GM12872 (cell line): ENCODE measurements at regions not wholly inside any gene's neighbourhood (a gene's known extent, or its start where the extent isn't known, plus 50 kb on each side); places are given as distances from the start of the nearest gene placed in this dataset.

Experiments
- CTCF ChIP-seq: IDR thresholded peaks from 3 replicates; pipeline ENCODE4 v1.5.1; 2011; ENCODE audit warnings: low read depth, mild to moderate bottlenecking, low read length, moderate library complexity; ENCODE audit not compliant: insufficient read depth

DNA sequence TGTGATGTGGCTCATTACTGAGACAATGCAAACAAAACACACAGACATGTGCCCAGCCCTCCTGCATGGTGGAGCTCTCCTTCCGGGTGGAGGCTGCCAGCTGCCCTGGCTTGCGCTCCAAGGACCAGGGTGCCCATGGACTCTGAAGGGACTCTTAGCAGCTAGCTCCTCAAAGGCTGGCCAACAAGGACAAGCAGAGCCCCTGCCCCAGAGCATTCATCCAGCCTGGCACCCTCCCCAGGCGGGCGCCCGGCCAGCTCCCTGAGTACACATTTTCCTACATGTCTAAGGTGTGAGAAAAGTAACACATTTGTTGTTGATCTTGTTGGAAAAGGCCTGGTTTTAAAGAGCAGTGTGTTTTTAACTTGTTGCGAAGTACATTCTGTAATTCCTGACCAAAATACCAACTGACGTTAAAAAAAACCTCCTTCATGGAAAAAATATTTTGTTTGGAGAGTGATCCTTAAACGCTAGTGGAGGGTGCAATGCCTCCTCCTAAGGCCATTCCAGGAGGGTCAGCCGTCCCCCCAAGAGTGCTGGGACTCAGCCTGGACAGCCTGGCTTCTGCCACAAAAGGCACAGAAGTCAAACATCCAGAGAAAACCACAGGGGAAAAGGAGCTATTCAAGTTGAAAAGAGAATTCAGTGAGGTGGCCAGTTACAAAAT is 86.9 kb downstream of the KLF15 start:
- TF ChIP-seq CTCF, result no peak

- no peak for TF ChIP-seq CTCF
Measured at GRCh38 chr3:126269354-126269753, 87.9 kb downstream of the KLF15 start.

DNA sequence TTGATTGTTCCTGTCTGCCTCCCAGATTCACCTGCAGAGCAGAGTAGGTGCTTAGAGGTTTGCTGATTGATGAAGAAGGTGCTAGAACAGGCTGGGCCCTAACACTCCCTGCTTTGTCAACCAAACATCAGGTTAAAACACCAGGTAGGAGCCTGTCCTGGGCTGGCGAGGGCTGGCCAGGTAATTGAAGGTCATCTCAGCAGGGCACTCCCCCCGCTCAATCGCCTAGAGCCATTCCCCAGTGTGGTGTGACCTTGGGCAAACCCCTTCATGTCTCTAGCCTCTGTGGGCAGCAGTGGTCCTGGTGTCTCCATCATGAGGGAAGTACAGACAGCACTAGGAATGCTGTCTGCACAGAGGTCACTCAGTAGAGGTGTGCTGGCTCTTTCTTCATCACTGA is 88.3 kb downstream of the KLF15 start:
- TF ChIP-seq CTCF, result no peak

- TF ChIP-seq CTCF, result no peak
Measured at GRCh38 chr3:126267976-126268615, 87.7 kb upstream of the ALDH1L1 start.

DNA sequence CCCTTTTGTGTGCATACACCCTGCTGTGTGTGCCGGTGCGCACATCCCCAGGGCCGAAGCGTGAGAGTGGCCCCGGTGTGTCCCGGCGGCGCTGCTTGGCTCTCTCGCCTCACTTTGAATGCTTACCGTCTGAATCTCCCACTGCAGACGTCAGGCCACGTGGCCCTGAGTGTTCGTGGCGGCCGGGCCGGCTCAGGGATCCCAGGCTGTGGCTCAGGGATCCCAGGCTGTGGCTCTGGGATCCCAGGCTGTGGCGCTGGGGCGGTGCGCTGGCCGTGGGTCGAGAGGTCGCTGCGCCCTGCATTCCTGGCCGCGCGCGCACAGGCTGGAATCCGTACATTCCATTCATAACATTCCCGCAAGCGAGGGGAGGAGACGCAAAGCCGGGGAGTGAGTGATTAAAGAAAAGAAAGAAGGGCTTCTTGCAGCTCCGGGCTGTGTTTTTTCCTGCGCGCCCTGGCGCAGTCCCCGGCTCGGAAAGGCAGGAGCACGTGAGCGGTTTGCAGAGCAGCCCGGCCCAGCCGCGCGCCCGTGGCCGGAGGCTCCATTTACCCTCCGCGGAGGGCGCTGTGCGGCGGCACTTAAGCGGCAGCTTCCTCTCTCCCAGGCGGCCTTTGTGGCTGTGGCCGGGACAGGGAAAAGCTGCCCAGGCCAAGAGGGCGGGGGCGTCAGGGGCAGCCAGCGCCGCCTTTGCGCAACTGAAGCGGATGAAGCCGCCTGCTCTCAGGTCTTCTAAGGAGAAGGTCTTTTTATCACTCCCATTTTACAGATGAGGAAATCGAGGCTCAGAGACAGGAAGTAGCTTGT is 87.0 kb upstream of the ALDH1L1 start:
- no peak for TF ChIP-seq CTCF

DNA sequence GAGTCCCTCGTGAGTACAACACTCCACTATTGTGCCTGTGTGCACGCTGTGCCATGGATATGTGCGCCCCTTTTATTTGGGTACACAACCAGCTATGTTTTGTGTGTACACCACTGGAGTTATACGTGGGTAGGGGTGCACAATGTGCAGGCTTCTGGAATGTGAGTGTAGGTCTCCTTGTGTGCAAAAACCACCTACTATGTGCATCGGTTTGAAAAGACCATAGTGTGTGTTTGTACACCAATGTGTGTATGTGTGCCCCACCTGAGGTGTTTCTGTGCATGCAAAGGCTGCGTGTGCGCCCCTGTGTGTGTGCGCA is 86.4 kb upstream of the ALDH1L1 start:
- no peak for TF ChIP-seq CTCF

GRCh38 chr3:126266291-126266840 is 86.0 kb upstream of the ALDH1L1 start:
- no peak for TF ChIP-seq CTCF
